DND-41 (cell line): ENCODE measurements at regions not wholly inside any gene's neighbourhood (a gene's known extent, or its start where the extent isn't known, plus 50 kb on each side); places are given as distances from the start of the nearest gene placed in this dataset.

Experiments used
- ATAC-seq: fragments of 200-7000 bp; cut with Tn5 transposase; 3 replicates; pipeline ENCODE4 v1.9.1; 2021; ENCODE audit warnings: low read depth; ENCODE audit not compliant: insufficient read depth
- DNase-seq: peaks from one replicate; pipeline ENCODE4 v3.0.0-alpha.2; 2020
- H2AFZ ChIP-seq: 2 replicates; pipeline ENCODE4 v1.6.0; 2012; ENCODE audit warnings: low read depth, low read length
- H3K27ac ChIP-seq: 2 replicates; pipeline ENCODE4 v1.5.1; 2012; ENCODE audit warnings: low read length, inconsistent platforms
- H3K27me3 ChIP-seq: fragments of 200-600 bp; sonication (generic); 2 replicates; pipeline ENCODE4 v1.6.0; 2012; ENCODE audit warnings: low read length, mild to moderate bottlenecking, inconsistent platforms; ENCODE audit not compliant: insufficient read depth, poor library complexity
- H3K36me3 ChIP-seq: 2 replicates; pipeline ENCODE4 v1.5.1; 2012; ENCODE audit warnings: low read length, inconsistent platforms; ENCODE audit not compliant: insufficient read depth
- H3K4me1 ChIP-seq: 2 replicates; pipeline ENCODE4 v1.5.1; 2012; ENCODE audit warnings: mild to moderate bottlenecking, low read length; ENCODE audit not compliant: insufficient read depth
- H3K4me2 ChIP-seq: 2 replicates; pipeline ENCODE4 v1.6.0; 2012; ENCODE audit warnings: mild to moderate bottlenecking, moderate library complexity, low read length, inconsistent platforms; ENCODE audit not compliant: insufficient read depth
- H3K4me3 ChIP-seq, 2 experiments: fragments of 200-600 bp in 1 of 2; shearing (Covaris generic) in 1 of 2; 2 replicates each; pipeline ENCODE4 v1.5.1; 2012 to 2016; ENCODE audit warnings: inconsistent platforms in 2 of 2, low read length in 2 of 2, mild to moderate bottlenecking in 2 of 2, low read depth in 1 of 2, moderate library complexity in 1 of 2
- H3K79me2 ChIP-seq: 2 replicates; pipeline ENCODE4 v1.6.0; 2012; ENCODE audit warnings: low read length, inconsistent platforms; ENCODE audit not compliant: insufficient read depth
- H3K9ac ChIP-seq: 2 replicates; pipeline ENCODE4 v1.6.0; 2012; ENCODE audit warnings: low read depth, mild to moderate bottlenecking, inconsistent platforms, low read length, moderate library complexity
- H3K9me3 ChIP-seq: 2 replicates; pipeline ENCODE4 v1.5.1; 2012; ENCODE audit warnings: low read length, moderate library complexity, mild to moderate bottlenecking, inconsistent platforms; ENCODE audit not compliant: insufficient read depth, severe bottlenecking
- H4K20me1 ChIP-seq: 2 replicates; pipeline ENCODE4 v1.6.0; 2012; ENCODE audit warnings: low read length; ENCODE audit not compliant: insufficient read depth
- CTCF ChIP-seq: IDR thresholded peaks from 2 replicates; pipeline ENCODE4 v1.5.1; 2012; ENCODE audit warnings: borderline replicate concordance, low read length, moderate library complexity, mild to moderate bottlenecking; ENCODE audit not compliant: poor library complexity, severe bottlenecking; ENCODE audit errors: extremely low read depth
- EZH2 ChIP-seq: IDR thresholded peaks from 3 replicates; pipeline ENCODE4 v1.6.1; 2012; ENCODE audit warnings: borderline replicate concordance, low read depth, mild to moderate bottlenecking, moderate library complexity, low read length, inconsistent platforms; ENCODE audit not compliant: severe bottlenecking

- ATAC-seq (no peak), DNase-seq (no peak)
- no peak overlapping the region for H3K4me2 ChIP-seq
- H3K9ac ChIP-seq, result no peak overlapping the region
- H3K4me3 ChIP-seq, result no peak overlapping the region
- H3K4me1 ChIP-seq, result peaks cover 26% of the 10 kb centered on the region
- H4K20me1 ChIP-seq, result no peaks in the 10 kb centered on the region
- TF ChIP-seq EZH2 (no peak), CTCF (no peak)
- H3K79me2 ChIP-seq, result no peaks in the 10 kb centered on the region
- no peak overlapping the region for H2AFZ ChIP-seq
- no peak overlapping the region for H3K27ac ChIP-seq
- no peaks in the 10 kb centered on the region for H3K36me3 ChIP-seq
- peaks cover 21% of the 10 kb centered on the region for H3K9me3 ChIP-seq
- H3K27me3 ChIP-seq, result no peaks in the 10 kb centered on the region
These were observed 53.8 kb upstream of the C2CD4B start for GRCh38 chr15:62218841-62219240.

DNA sequence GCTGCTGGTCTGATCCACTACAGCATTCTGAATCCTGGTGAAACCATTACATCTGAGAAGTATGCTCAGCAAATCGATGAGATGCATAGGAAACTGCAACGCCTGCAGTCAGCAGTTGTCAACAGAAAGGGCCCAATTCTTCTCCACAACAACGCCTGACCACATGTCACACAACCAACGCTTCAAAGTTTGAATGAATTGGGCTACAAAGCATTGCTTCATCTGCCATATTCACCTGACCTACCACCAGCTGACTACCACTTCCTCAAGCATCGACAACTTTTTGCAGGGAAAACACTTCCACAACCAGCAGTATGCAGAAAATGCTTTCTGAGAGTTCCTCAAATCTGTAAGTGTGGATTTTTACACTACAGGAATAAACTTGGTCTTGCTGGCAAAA, 54.7 kb upstream of the C2CD4B start:
- Histone ChIP-seq H3K79me2 (no peaks in the 10 kb centered on the region), H3K9me3 (peaks cover 21% of the 10 kb centered on the region), H3K4me1 (peaks cover 28% of the 10 kb centered on the region), H2AFZ (no peak overlapping the region), H3K27me3 (no peaks in the 10 kb centered on the region), H3K9ac (no peak overlapping the region), H3K4me3 (no peak overlapping the region), H3K27ac (0 out of 2 replicates have a peak overlapping the region, but pooled peaks have one; percentile 18), H3K36me3 (no peaks in the 10 kb centered on the region), H4K20me1 (no peaks in the 10 kb centered on the region), H3K4me2 (no peak overlapping the region)
- no peak for DNase-seq
- TF ChIP-seq EZH2 (no peak), CTCF (no peak)
- ATAC-seq, result no peak

GRCh38 chr15:62223020-62223419, 57.9 kb upstream of the C2CD4B start:
- no peak for DNase-seq
- H3K27ac ChIP-seq, result peak overlapping the region; percentile 87
- H3K79me2 ChIP-seq, result no peaks in the 10 kb centered on the region
- H3K9ac ChIP-seq, result peak overlapping the region; percentile 62
- H2AFZ ChIP-seq, result no peak overlapping the region
- TF ChIP-seq EZH2 (no peak), CTCF (no peak)
- no peaks in the 10 kb centered on the region for H3K9me3 ChIP-seq
- no peaks in the 10 kb centered on the region for H3K36me3 ChIP-seq
- H3K4me3 ChIP-seq, result peak overlapping the region in 1 of 2 experiments; percentile 28; a peak in 1 of 4 replicates
- H3K4me2 ChIP-seq, result peak overlapping the region; percentile 39
- peaks cover 39% of the 10 kb centered on the region for H3K4me1 ChIP-seq
- no peaks in the 10 kb centered on the region for H3K27me3 ChIP-seq
- no peak for ATAC-seq
- H4K20me1 ChIP-seq, result no peaks in the 10 kb centered on the region

DNA sequence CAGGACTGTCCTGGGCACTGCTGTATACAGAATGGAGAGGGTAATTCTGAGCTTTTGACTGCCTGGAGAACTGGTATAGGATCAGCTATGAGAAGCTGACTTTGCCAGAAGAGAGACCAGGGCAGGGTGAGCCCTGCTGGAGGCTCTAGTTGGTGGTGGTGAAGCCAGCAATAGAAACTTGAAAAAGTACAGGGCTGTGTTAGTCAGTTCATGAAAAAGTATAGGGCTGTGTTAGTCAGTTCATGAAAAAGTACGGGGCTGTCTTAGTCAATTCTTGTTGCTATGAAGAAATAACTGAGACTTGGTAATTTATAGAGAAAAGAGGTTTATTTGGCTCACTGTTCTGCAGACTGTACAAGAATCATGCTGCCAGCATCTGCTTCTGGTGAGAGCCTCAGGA, 63.5 kb upstream of the C2CD4B start:
- Histone ChIP-seq H3K27me3 (no peaks in the 10 kb centered on the region), H3K9me3 (no peaks in the 10 kb centered on the region), H3K4me3 (no peak overlapping the region), H3K9ac (no peak overlapping the region), H3K4me1 (peaks cover 12% of the 10 kb centered on the region), H3K36me3 (no peaks in the 10 kb centered on the region), H3K4me2 (no peak overlapping the region), H2AFZ (no peak overlapping the region), H3K27ac (no peak overlapping the region), H4K20me1 (no peaks in the 10 kb centered on the region), H3K79me2 (no peaks in the 10 kb centered on the region)
- TF ChIP-seq EZH2 (no peak), CTCF (no peak)
- no peak for ATAC-seq
- no peak for DNase-seq
